ENCODE measurements at regions not wholly inside any gene's neighbourhood (a gene's known extent, or its start where the extent isn't known, plus 50 kb on each side); places are given as distances from the start of the nearest gene placed in this dataset.

DNA sequence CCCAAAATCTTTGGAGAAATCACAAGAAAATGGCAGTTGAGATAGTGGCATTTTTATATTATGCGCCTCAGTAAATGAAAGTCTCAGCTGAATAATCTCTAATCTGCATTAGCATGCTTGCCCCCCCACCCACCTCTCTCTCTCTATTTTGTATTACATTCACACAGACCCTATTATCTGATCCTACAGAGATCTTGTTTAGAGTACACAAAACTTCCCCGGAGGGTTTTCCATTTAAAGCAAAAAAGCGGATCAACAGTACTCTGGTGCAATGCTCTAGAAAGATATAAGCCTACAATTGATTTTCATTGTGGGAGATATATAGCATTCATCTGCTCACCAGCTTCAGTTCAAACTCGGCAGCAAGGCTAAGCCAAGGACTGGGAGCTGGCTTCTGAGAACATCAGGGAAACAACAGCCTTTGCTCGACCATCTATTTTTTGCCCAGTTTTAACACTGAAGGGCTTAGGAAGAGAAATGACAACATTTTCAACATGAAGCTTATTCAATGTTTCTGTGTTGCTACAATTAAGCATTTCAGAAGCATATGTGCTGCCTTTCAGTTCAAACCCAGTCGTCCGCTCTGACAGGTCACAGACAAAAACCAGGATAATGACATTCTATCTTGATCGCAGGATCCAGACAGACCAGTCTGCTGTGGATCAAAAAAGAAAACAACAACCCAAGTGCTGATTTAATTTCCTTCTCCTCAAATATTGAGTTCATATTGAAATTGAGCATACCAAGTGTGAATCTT, 137.6 kb upstream of the ATXN1 start:
- ChIA-PET RAD21 (ENCODE audit: unreplicated experiment) (no interaction called here), CTCF (no interaction called here), SMC1A (ENCODE audit: uncharacterized antibody, unreplicated experiment) (no interaction called here), POLR2A (no interaction called here)
- TF ChIP-seq, protein P1, sequence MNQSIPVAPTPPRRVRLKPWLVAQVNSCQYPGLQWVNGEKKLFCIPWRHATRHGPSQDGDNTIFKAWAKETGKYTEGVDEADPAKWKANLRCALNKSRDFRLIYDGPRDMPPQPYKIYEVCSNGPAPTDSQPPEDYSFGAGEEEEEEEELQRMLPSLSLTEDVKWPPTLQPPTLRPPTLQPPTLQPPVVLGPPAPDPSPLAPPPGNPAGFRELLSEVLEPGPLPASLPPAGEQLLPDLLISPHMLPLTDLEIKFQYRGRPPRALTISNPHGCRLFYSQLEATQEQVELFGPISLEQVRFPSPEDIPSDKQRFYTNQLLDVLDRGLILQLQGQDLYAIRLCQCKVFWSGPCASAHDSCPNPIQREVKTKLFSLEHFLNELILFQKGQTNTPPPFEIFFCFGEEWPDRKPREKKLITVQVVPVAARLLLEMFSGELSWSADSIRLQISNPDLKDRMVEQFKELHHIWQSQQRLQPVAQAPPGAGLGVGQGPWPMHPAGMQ (IDR thresholded peaks at IDR 0.05; ENCODE audit: borderline replicate concordance), result no peak
- TF ChIP-seq TCF3 (IDR thresholded peaks at IDR 0.05; ENCODE audit: borderline replicate concordance, insufficient read depth, low read depth, low read length), result no peak
- no peak for TF ChIP-seq STAT1 (conservative IDR thresholded peaks at IDR 0.05)
- in situ Hi-C loops (cut with MboI), result no loop called here
- no peaks in the 10 kb centered on the region for H4K20me1 ChIP-seq (ENCODE audit: control insufficient read depth, insufficient read depth)
- H3K27ac ChIP-seq (ENCODE audit: control insufficient read depth, insufficient read depth), result no peak overlapping the region
- no TSS peak for BruUV-seq (replicated peaks)
- intact Hi-C loops (cut with micrococcal nuclease; ENCODE audit: unreplicated experiment), result no loop called here
- H3K4me2 ChIP-seq (ENCODE audit: control insufficient read depth, insufficient read depth), result no peak overlapping the region
- 0 out of 4 replicates have a peak, but pooled peaks cover 0 to 3% of the 10 kb centered on the region in 2 experiments for H3K27me3 ChIP-seq (replicated peaks in 1 of 2; ENCODE audit: control insufficient read depth in 2 of 2, insufficient read depth in 2 of 2, low read length in 1 of 2)
- H3K4me3 ChIP-seq, result no peak overlapping the region
- H3K79me2 ChIP-seq (ENCODE audit: control insufficient read depth, insufficient read depth, low read length), result no peaks in the 10 kb centered on the region
- no peaks in the 10 kb centered on the region; the same call in 2 of the 3 replicates for H3K9me3 ChIP-seq (replicated peaks; ENCODE audit: control insufficient read depth, insufficient read depth, low read length)
- H3K4me1 ChIP-seq (ENCODE audit: control insufficient read depth, insufficient read depth, low read length), result no peaks in the 10 kb centered on the region
- DNase-seq (ENCODE audit: low read depth, low spot score) (no peak), FAIRE-seq (no peak), ATAC-seq (no peak)
- H2AFZ ChIP-seq (ENCODE audit: control insufficient read depth, low read depth, low read length), result no peak overlapping the region
- H3K9ac ChIP-seq (ENCODE audit: control insufficient read depth, insufficient read depth, low read length), result no peak overlapping the region
- H3K36me3 ChIP-seq (ENCODE audit: control insufficient read depth in 2 of 2, insufficient read depth in 2 of 2, low read length in 1 of 2), result no peaks in the 10 kb centered on the region
- WGBS (ENCODE audit: insufficient coverage, insufficient replicate concordance, low lambda C conversion rate, missing lambda C conversion rate), result 61% methylated on average over 8 of the region's 8 CpGs

DNA sequence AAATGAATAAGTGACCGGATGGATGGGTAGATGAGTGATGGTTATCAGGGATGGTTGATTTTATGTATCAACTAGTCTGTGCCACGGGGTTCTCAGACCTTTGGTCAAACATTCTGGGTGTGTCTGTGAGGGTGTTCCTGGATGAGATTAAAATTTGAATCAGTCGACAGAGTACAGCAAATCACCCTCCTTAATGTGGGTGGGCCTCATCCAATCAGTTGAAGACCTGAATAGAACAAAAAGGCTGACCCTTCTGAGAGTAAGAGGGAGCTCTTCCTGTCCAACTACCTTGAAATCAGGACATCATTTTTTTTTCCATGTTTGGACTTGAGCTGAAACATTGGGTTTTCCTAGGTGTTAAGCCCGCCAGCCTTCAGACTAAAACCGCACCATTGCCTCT, 136.4 kb upstream of the ATXN1 start:
- H3K27me3 ChIP-seq (replicated peaks in 1 of 2; ENCODE audit: control insufficient read depth in 2 of 2, insufficient read depth in 2 of 2, low read length in 1 of 2), result 0 out of 4 replicates have a peak, but pooled peaks cover 0 to 3% of the 10 kb centered on the region in 2 experiments
- FAIRE-seq (peak; percentile 85), ATAC-seq (no peak), DNase-seq (ENCODE audit: low read depth, low spot score) (no peak)
- no peak overlapping the region for H3K9ac ChIP-seq (ENCODE audit: control insufficient read depth, insufficient read depth, low read length)
- in situ Hi-C loops (cut with MboI), result no loop called here
- ChIA-PET POLR2A (no interaction called here), SMC1A (ENCODE audit: uncharacterized antibody, unreplicated experiment) (no interaction called here), RAD21 (ENCODE audit: unreplicated experiment) (no interaction called here), CTCF (no interaction called here)
- H2AFZ ChIP-seq (ENCODE audit: control insufficient read depth, low read depth, low read length), result no peak overlapping the region
- no peaks in the 10 kb centered on the region for H3K36me3 ChIP-seq (ENCODE audit: control insufficient read depth in 2 of 2, insufficient read depth in 2 of 2, low read length in 1 of 2)
- no peak overlapping the region for H3K27ac ChIP-seq (ENCODE audit: control insufficient read depth, insufficient read depth)
- no peak overlapping the region for H3K4me2 ChIP-seq (ENCODE audit: control insufficient read depth, insufficient read depth)
- 32% methylated on average over 5 of the region's 5 CpGs for WGBS (ENCODE audit: insufficient coverage, insufficient replicate concordance, low lambda C conversion rate, missing lambda C conversion rate)
- no peaks in the 10 kb centered on the region for H4K20me1 ChIP-seq (ENCODE audit: control insufficient read depth, insufficient read depth)
- H3K4me1 ChIP-seq (ENCODE audit: control insufficient read depth, insufficient read depth, low read length), result no peaks in the 10 kb centered on the region
- H3K9me3 ChIP-seq (replicated peaks; ENCODE audit: control insufficient read depth, insufficient read depth, low read length), result no peaks in the 10 kb centered on the region; the same call in 2 of the 3 replicates
- intact Hi-C loops (cut with micrococcal nuclease; ENCODE audit: unreplicated experiment), result no loop called here
- TF ChIP-seq MYC (IDR thresholded peaks at IDR 0.05; ENCODE audit: insufficient read depth, insufficient read length, insufficient replicate concordance, low read length, severe bottlenecking), result no peak
- TF ChIP-seq, protein P2, sequence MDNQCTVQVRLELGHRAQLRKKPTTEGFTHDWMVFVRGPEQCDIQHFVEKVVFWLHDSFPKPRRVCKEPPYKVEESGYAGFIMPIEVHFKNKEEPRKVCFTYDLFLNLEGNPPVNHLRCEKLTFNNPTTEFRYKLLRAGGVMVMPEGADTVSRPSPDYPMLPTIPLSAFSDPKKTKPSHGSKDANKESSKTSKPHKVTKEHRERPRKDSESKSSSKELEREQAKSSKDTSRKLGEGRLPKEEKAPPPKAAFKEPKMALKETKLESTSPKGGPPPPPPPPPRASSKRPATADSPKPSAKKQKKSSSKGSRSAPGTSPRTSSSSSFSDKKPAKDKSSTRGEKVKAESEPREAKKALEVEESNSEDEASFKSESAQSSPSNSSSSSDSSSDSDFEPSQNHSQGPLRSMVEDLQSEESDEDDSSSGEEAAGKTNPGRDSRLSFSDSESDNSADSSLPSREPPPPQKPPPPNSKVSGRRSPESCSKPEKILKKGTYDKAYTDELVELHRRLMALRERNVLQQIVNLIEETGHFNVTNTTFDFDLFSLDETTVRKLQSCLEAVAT (IDR thresholded peaks at IDR 0.05), result no peak
- TF ChIP-seq TCF12 (IDR thresholded peaks at IDR 0.05; ENCODE audit: low read depth, low read length), result no peak
- TF ChIP-seq SMAD5 (IDR thresholded peaks at IDR 0.05; ENCODE audit: low read depth), result no peak
- TF ChIP-seq, protein P3, sequence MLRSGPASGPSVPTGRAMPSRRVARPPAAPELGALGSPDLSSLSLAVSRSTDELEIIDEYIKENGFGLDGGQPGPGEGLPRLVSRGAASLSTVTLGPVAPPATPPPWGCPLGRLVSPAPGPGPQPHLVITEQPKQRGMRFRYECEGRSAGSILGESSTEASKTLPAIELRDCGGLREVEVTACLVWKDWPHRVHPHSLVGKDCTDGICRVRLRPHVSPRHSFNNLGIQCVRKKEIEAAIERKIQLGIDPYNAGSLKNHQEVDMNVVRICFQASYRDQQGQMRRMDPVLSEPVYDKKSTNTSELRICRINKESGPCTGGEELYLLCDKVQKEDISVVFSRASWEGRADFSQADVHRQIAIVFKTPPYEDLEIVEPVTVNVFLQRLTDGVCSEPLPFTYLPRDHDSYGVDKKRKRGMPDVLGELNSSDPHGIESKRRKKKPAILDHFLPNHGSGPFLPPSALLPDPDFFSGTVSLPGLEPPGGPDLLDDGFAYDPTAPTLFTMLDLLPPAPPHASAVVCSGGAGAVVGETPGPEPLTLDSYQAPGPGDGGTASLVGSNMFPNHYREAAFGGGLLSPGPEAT (IDR thresholded peaks at IDR 0.05; ENCODE audit: low read depth), result no peak
- TF ChIP-seq ATF7 (IDR thresholded peaks at IDR 0.05; ENCODE audit: low read depth), result no peak
- TF ChIP-seq BHLHE40 (IDR thresholded peaks at IDR 0.05; ENCODE audit: borderline replicate concordance in 1 of 2, low read depth in 2 of 2, low read length in 1 of 2), result no peak
- TF ChIP-seq POU2F2 (IDR thresholded peaks at IDR 0.05; ENCODE audit: borderline replicate concordance, low read depth, low read length), result no peak
- no peak for TF ChIP-seq IRF4 (IDR thresholded peaks at IDR 0.05; ENCODE audit: low read depth, low read length)
- no peak for TF ChIP-seq HDAC6 (IDR thresholded peaks at IDR 0.05; ENCODE audit: unreplicated experiment)
- no peak for TF ChIP-seq POLR2A (IDR thresholded peaks at IDR 0.05; ENCODE audit: low read depth, low read length)
- BruUV-seq (replicated peaks), result no TSS peak
- no peaks in the 10 kb centered on the region for H3K79me2 ChIP-seq (ENCODE audit: control insufficient read depth, insufficient read depth, low read length)
- H3K4me3 ChIP-seq, result no peak overlapping the region
